ENCODE measurements at regions not wholly inside any gene's neighbourhood (a gene's known extent, or its start where the extent isn't known, plus 50 kb on each side); places are given as distances from the start of the nearest gene placed in this dataset.
"Not testable (repeated sequence)": the region's sequence is repeated elsewhere in the genome, so short reads cannot be mapped to it uniquely, and the experiment has no call there.

DNA sequence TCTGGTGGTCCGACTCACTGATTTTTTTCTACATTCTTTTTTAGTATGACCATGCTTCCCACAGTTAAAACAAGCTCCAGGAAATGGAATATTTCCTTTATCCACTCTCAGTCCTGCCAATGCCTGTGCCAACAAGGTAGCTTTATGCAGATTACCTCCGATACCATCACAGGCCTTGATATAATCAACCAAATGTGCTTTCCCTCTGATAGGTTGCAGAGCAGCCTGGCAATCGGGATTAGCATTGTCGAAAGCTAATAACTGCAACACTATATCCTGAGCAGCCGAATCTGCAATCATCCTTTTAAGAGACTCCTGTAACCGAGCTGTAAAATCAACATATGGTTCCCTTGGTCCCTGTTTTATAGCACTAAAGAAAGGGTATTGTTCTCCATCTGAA is 122.3 kb upstream of the IGFBP3 start:
- CTCF ChIA-PET (ENCODE audit: partially characterized antibody) = interaction anchor here (1.8 kb wide), 1 partner anchor 120 kb away, joined by 5 read pairs; no protein-coding TSS in a partner anchor
- H2BK15ac ChIP-seq (ENCODE audit: low read length); H4K8ac ChIP-seq (ENCODE audit: extremely low read depth, insufficient read depth, low read length); POLR2A ChIA-PET (ENCODE audit: partially characterized antibody); H2BK20ac ChIP-seq (ENCODE audit: low read length); H2AFZ ChIP-seq (ENCODE audit: low read length); FAIRE-seq; H3K4ac ChIP-seq (replicated peaks; ENCODE audit: insufficient read length, low read depth, low read length); H3K79me2 ChIP-seq (ENCODE audit: control insufficient read depth in 1 of 2, insufficient read depth in 2 of 2, low read length in 2 of 2); H3K23ac ChIP-seq (ENCODE audit: insufficient read length); H3K27ac ChIP-seq (ENCODE audit: low read depth, low read length); H4K5ac ChIP-seq (ENCODE audit: insufficient read length, low read depth, low read length); H4K91ac ChIP-seq (replicated peaks; ENCODE audit: insufficient read length, low read length); H3K79me1 ChIP-seq (ENCODE audit: low read depth, low read length); H3K4me3 ChIP-seq (ENCODE audit: extremely low read depth in 1 of 4, insufficient read depth in 2 of 4, low read depth in 3 of 4, low read length in 4 of 4); H4K20me1 ChIP-seq (replicated peaks in 1 of 2; ENCODE audit: control insufficient read depth in 1 of 2, insufficient read depth in 2 of 2, low read length in 2 of 2); H2BK12ac ChIP-seq (ENCODE audit: low read depth, low read length); H3K18ac ChIP-seq (ENCODE audit: extremely low read depth, low read length); H3K14ac ChIP-seq (ENCODE audit: insufficient read length); DNase-seq (ENCODE audit: low read depth in 1 of 2, low spot score in 2 of 2); H3K9ac ChIP-seq (replicated peaks in 1 of 4; ENCODE audit: extremely low read depth in 1 of 4, low read depth in 3 of 4, low read length in 3 of 4); H3K9me3 ChIP-seq (ENCODE audit: insufficient read depth in 2 of 2, low read depth in 1 of 2, low read length in 1 of 2); H2BK120ac ChIP-seq (replicated peaks; ENCODE audit: low read depth, low read length); H3K36me3 ChIP-seq (ENCODE audit: control insufficient read depth in 2 of 4, insufficient read depth in 4 of 4, low read length in 3 of 4); H3K56ac ChIP-seq (replicated peaks; ENCODE audit: insufficient read length, low read depth, low read length); H3K4me2 ChIP-seq (ENCODE audit: insufficient read depth in 1 of 2, low read depth in 2 of 2, low read length in 2 of 2); H3K4me1 ChIP-seq (replicated peaks in 1 of 4; ENCODE audit: control insufficient read depth in 3 of 4, insufficient read depth in 4 of 4, low read length in 3 of 4); H3K27me3 ChIP-seq (replicated peaks in 1 of 4; ENCODE audit: control insufficient read depth in 3 of 4, extremely low read depth in 1 of 4, insufficient read depth in 3 of 4, low read length in 3 of 4); H2AK5ac ChIP-seq (ENCODE audit: low read depth, low read length); H2BK5ac ChIP-seq (ENCODE audit: low read depth, low read length); H3K23me2 ChIP-seq (ENCODE audit: low read depth, low read length): not testable (repeated sequence)
- WGBS, 2 experiments (ENCODE audit: extremely low coverage in 1 of 2, insufficient coverage in 1 of 2, insufficient read length in 1 of 2, insufficient replicate concordance in 2 of 2, low coverage in 1 of 2, low lambda C conversion rate in 2 of 2, missing lambda C conversion rate in 1 of 2) = 93% methylated on average over 6 of the region's 6 CpGs; no CpG with 5 or more reads in 1 of the 2 experiments

DNA sequence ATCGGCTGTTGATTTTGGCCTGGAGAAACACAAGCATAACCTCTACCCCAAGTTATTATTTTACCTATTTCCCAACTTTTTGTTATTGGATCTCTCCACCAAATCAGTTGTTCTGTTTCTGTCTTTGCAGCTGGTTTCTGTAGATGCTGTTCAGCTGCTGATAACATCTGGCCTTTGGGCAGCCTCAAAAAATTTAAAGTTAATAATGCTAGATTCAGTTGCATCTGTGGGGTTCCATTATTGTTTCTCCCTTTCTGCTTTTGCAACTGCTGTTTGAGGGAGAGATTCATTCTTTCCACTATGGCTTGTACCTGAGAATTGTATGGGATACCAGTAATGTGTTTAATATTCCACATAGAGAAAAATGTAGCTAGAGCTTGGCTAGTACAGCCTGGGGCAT is 118.7 kb upstream of the IGFBP3 start:
- WGBS, 2 experiments (ENCODE audit: extremely low coverage in 1 of 2, insufficient coverage in 1 of 2, insufficient read length in 1 of 2, insufficient replicate concordance in 2 of 2, low coverage in 1 of 2, low lambda C conversion rate in 2 of 2, missing lambda C conversion rate in 1 of 2) = 100% methylated on average over 1 of the region's 1 CpG; no CpG with 5 or more reads in 1 of the 2 experiments
- DNase-seq (ENCODE audit: low read depth in 1 of 2, low spot score in 2 of 2); H4K8ac ChIP-seq (ENCODE audit: extremely low read depth, insufficient read depth, low read length): not testable (repeated sequence)

More for the DNA sequence above, 118.7 kb upstream of the IGFBP3 start:
- H2BK5ac ChIP-seq (ENCODE audit: low read depth, low read length); H3K4me1 ChIP-seq (replicated peaks in 1 of 4; ENCODE audit: control insufficient read depth in 3 of 4, insufficient read depth in 4 of 4, low read length in 3 of 4); H3K56ac ChIP-seq (replicated peaks; ENCODE audit: insufficient read length, low read depth, low read length); H3K23ac ChIP-seq (ENCODE audit: insufficient read length); H2BK12ac ChIP-seq (ENCODE audit: low read depth, low read length); H3K79me2 ChIP-seq (ENCODE audit: control insufficient read depth in 1 of 2, insufficient read depth in 2 of 2, low read length in 2 of 2); H2AK5ac ChIP-seq (ENCODE audit: low read depth, low read length); H3K4me2 ChIP-seq (ENCODE audit: insufficient read depth in 1 of 2, low read depth in 2 of 2, low read length in 2 of 2); H2BK15ac ChIP-seq (ENCODE audit: low read length); H3K36me3 ChIP-seq (ENCODE audit: control insufficient read depth in 2 of 4, insufficient read depth in 4 of 4, low read length in 3 of 4); H2BK20ac ChIP-seq (ENCODE audit: low read length); H2AFZ ChIP-seq (ENCODE audit: low read length); H4K20me1 ChIP-seq (replicated peaks in 1 of 2; ENCODE audit: control insufficient read depth in 1 of 2, insufficient read depth in 2 of 2, low read length in 2 of 2); H3K14ac ChIP-seq (ENCODE audit: insufficient read length); FAIRE-seq; H2BK120ac ChIP-seq (replicated peaks; ENCODE audit: low read depth, low read length); H4K5ac ChIP-seq (ENCODE audit: insufficient read length, low read depth, low read length); H3K23me2 ChIP-seq (ENCODE audit: low read depth, low read length); H3K9ac ChIP-seq (replicated peaks in 1 of 4; ENCODE audit: extremely low read depth in 1 of 4, low read depth in 3 of 4, low read length in 3 of 4); POLR2A ChIA-PET (ENCODE audit: partially characterized antibody); H3K18ac ChIP-seq (ENCODE audit: extremely low read depth, low read length); H3K79me1 ChIP-seq (ENCODE audit: low read depth, low read length); H3K4me3 ChIP-seq (ENCODE audit: extremely low read depth in 1 of 4, insufficient read depth in 2 of 4, low read depth in 3 of 4, low read length in 4 of 4); H4K91ac ChIP-seq (replicated peaks; ENCODE audit: insufficient read length, low read length); H3K4ac ChIP-seq (replicated peaks; ENCODE audit: insufficient read length, low read depth, low read length); H3K27me3 ChIP-seq (replicated peaks in 1 of 4; ENCODE audit: control insufficient read depth in 3 of 4, extremely low read depth in 1 of 4, insufficient read depth in 3 of 4, low read length in 3 of 4); H3K9me3 ChIP-seq (ENCODE audit: insufficient read depth in 2 of 2, low read depth in 1 of 2, low read length in 1 of 2); H3K27ac ChIP-seq (ENCODE audit: low read depth, low read length): not testable (repeated sequence)
- CTCF ChIA-PET (ENCODE audit: partially characterized antibody) = interaction anchor here (1.2 kb wide), 1 partner anchor 304 kb away, joined by 3 read pairs; no protein-coding TSS in a partner anchor

Measured in H1 (cell line).